ENCODE measurements at regions not wholly inside any gene's neighbourhood (a gene's known extent, or its start where the extent isn't known, plus 50 kb on each side); places are given as distances from the start of the nearest gene placed in this dataset.

GRCh38 chr1:58214674-58215073, 331.9 kb downstream of the OMA1 start:
- Mint-ChIP-seq H3K27me3 (ENCODE audit: low read depth) (peaks cover 7% of the 10 kb centered on the region), H3K9me3 (no peaks in the 10 kb centered on the region), H3K36me3 (ENCODE audit: low read depth) (no peaks in the 10 kb centered on the region), H3K4me1 (no peaks in the 10 kb centered on the region), H3K27ac (no peak overlapping the region), H3K4me3 (no peak overlapping the region)
- TF ChIP-seq CTCF (IDR thresholded peaks at IDR 0.05; ENCODE audit: unreplicated experiment in 3 of 3) = no peak

GRCh38 chr1:58211869-58212268, 334.7 kb downstream of the OMA1 start:
- no peaks in the 10 kb centered on the region for H3K36me3 Mint-ChIP-seq (ENCODE audit: low read depth)
- no peak overlapping the region for H3K4me3 Mint-ChIP-seq
- TF ChIP-seq CTCF (IDR thresholded peaks at IDR 0.05; ENCODE audit: unreplicated experiment in 3 of 3) = no peak
- no peaks in the 10 kb centered on the region for H3K27me3 Mint-ChIP-seq (ENCODE audit: low read depth)
- no peaks in the 10 kb centered on the region for H3K4me1 Mint-ChIP-seq
- no peaks in the 10 kb centered on the region for H3K9me3 Mint-ChIP-seq
- H3K27ac Mint-ChIP-seq = no peak overlapping the region

- TF ChIP-seq CTCF (IDR thresholded peaks at IDR 0.05; ENCODE audit: unreplicated experiment in 3 of 3) = no peak
- Mint-ChIP-seq H3K4me3 (no peak overlapping the region), H3K4me1 (no peaks in the 10 kb centered on the region), H3K36me3 (ENCODE audit: low read depth) (no peaks in the 10 kb centered on the region), H3K27ac (no peak overlapping the region), H3K27me3 (ENCODE audit: low read depth) (no peaks in the 10 kb centered on the region), H3K9me3 (no peaks in the 10 kb centered on the region)
These were observed 337.0 kb downstream of the OMA1 start for GRCh38 chr1:58209575-58209974.

- no peak overlapping the region for H3K4me3 Mint-ChIP-seq
- no peaks in the 10 kb centered on the region for H3K36me3 Mint-ChIP-seq (ENCODE audit: low read depth)
- TF ChIP-seq CTCF (IDR thresholded peaks at IDR 0.05; ENCODE audit: unreplicated experiment in 3 of 3) = no peak
- no peaks in the 10 kb centered on the region for H3K9me3 Mint-ChIP-seq
- no peaks in the 10 kb centered on the region for H3K4me1 Mint-ChIP-seq
- no peak overlapping the region for H3K27ac Mint-ChIP-seq
- H3K27me3 Mint-ChIP-seq (ENCODE audit: low read depth) = no peaks in the 10 kb centered on the region
These were observed 339.8 kb downstream of the OMA1 start for GRCh38 chr1:58206749-58207148.

- no peak overlapping the region for H3K4me3 Mint-ChIP-seq
- no peaks in the 10 kb centered on the region for H3K36me3 Mint-ChIP-seq (ENCODE audit: low read depth)
- no peaks in the 10 kb centered on the region for H3K4me1 Mint-ChIP-seq
- H3K27ac Mint-ChIP-seq = no peak overlapping the region
- peak in 1 of 3 experiments; percentile 6 for TF ChIP-seq CTCF (IDR thresholded peaks at IDR 0.05; ENCODE audit: unreplicated experiment in 3 of 3)
- no peaks in the 10 kb centered on the region for H3K27me3 Mint-ChIP-seq (ENCODE audit: low read depth)
- H3K9me3 Mint-ChIP-seq = no peaks in the 10 kb centered on the region
These were observed 342.2 kb downstream of the OMA1 start for GRCh38 chr1:58204284-58204683.

- Mint-ChIP-seq H3K4me1 (no peaks in the 10 kb centered on the region), H3K27ac (no peak overlapping the region), H3K27me3 (ENCODE audit: low read depth) (no peaks in the 10 kb centered on the region), H3K36me3 (ENCODE audit: low read depth) (no peaks in the 10 kb centered on the region), H3K9me3 (no peaks in the 10 kb centered on the region), H3K4me3 (no peak overlapping the region)
- TF ChIP-seq CTCF (IDR thresholded peaks at IDR 0.05; ENCODE audit: unreplicated experiment in 3 of 3) = no peak
These were observed 344.9 kb downstream of the OMA1 start for GRCh38 chr1:58201492-58202106.

Measured in nephron (organoid).